Choroid plexus epithelial cell (primary cell): ENCODE measurements at regions not wholly inside any gene's neighbourhood (a gene's known extent, or its start where the extent isn't known, plus 50 kb on each side); places are given as distances from the start of the nearest gene placed in this dataset.

ENCODE experiments used
- DNase-seq: peaks from one replicate; pipeline ENCODE4 v3.0.0-alpha.2; 2010; ENCODE audit warnings: low read depth
- H3K4me3 ChIP-seq: 2 replicates; pipeline ENCODE4 v1.5.1; 2011; ENCODE audit warnings: low read depth, mild to moderate bottlenecking, control low read depth, low read length, moderate library complexity
- TF ChIP-seq, protein P1 (sequence below): conservative IDR thresholded peaks from 2 replicates; pipeline ENCODE4 v1.5.1; 2011; ENCODE audit warnings: low read depth, mild to moderate bottlenecking, control low read depth, inconsistent platforms, low read length, moderate library complexity

DNA sequence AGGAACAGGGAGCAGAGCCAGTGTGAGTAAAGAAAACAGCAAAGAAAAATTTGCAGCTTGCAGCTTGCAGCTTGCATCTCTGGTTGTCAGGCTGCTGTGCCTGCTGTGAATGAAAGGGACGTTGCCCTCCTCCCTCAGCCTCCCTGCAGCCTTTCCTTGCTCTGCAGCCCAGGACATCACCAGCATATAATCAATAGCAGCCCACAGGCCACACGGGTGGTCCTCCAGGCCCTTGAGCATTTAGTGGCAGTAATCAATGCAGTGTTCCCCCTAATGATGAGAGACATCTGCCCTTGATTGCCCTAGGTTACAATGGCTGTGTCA is 122.2 kb upstream of the TACR1 start:
- TF ChIP-seq, protein P1, sequence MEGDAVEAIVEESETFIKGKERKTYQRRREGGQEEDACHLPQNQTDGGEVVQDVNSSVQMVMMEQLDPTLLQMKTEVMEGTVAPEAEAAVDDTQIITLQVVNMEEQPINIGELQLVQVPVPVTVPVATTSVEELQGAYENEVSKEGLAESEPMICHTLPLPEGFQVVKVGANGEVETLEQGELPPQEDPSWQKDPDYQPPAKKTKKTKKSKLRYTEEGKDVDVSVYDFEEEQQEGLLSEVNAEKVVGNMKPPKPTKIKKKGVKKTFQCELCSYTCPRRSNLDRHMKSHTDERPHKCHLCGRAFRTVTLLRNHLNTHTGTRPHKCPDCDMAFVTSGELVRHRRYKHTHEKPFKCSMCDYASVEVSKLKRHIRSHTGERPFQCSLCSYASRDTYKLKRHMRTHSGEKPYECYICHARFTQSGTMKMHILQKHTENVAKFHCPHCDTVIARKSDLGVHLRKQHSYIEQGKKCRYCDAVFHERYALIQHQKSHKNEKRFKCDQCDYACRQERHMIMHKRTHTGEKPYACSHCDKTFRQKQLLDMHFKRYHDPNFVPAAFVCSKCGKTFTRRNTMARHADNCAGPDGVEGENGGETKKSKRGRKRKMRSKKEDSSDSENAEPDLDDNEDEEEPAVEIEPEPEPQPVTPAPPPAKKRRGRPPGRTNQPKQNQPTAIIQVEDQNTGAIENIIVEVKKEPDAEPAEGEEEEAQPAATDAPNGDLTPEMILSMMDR = no peak
- no peak for DNase-seq

DNA sequence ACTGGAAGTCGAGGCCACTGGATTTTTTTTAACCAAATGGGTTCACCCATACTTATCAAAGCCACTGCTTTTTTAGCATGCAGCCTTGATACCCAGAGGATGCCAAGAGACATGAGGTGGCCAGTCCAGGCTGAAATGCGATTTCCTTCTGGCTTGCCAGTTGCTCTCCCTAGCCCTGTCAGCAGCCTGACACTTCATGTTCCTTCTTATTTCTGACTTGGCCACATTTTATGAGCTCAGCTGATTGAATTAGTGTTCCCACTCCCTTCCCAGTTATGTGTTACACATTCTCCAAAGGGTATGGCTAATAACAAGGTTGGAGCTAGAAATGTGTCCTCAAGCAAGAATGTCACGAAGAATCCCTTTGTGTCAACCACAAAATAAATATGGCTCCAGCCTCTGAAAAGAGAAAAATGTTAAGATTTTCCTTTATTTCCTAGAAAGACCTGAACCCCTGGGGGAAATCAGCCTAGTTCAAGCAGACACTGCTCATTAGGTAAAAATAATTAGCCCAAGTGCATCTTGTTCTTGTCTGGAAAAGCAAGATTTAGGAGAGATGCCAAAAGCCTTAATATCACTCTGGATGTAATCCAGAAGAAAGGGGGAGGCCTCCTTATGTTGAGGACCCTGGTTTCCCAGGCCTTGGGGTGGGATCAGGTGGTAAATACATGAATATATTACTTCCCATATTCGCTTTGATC is 121.7 kb upstream of the TACR1 start:
- no peak overlapping the region for H3K4me3 ChIP-seq
- no peak for DNase-seq
- TF ChIP-seq, protein P1 = no peak

More for the DNA sequence above, 122.2 kb upstream of the TACR1 start:
- H3K4me3 ChIP-seq = no peak overlapping the region

DNA sequence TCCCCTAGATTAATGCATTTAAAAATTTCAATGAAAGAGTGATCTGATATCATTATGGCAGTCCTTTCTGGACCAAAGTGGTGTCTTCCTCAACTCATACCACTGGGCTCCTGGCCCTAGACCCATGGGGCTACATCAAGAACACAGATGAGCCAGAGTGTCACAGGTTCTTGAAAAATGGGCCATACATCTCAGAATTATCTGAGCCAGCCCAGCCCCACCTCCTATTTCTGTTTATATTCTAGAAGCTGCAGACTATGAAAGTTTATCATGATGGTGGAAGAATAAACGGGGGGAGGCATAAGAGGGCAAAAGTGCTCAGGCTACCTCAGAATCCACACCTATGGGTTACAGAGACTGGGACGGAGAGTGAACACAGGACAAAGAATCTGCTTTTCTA is 120.6 kb upstream of the TACR1 start:
- no peak for DNase-seq
- TF ChIP-seq, protein P1 = no peak
- no peak overlapping the region for H3K4me3 ChIP-seq

DNA sequence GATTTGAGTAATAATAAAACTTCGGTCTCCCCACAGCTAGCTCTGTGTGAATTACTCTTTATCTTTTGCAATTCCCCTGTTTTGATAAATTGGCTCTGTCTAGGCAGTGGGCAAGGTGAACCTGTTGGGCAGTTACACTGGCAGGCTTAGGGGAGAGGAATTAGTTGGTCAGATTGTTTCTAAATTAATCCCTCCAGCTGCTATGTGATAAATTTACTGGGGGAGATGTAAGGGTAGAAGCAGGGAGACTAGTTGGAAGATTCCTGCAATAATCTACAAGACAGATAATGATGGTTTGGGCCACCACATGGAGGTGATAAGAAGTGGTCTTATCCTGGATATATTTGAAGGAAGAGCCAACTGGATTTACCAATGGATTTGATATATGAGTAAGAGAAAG is 118.5 kb upstream of the TACR1 start:
- TF ChIP-seq, protein P1 = no peak
- no peak for DNase-seq
- no peak overlapping the region for H3K4me3 ChIP-seq

DNA sequence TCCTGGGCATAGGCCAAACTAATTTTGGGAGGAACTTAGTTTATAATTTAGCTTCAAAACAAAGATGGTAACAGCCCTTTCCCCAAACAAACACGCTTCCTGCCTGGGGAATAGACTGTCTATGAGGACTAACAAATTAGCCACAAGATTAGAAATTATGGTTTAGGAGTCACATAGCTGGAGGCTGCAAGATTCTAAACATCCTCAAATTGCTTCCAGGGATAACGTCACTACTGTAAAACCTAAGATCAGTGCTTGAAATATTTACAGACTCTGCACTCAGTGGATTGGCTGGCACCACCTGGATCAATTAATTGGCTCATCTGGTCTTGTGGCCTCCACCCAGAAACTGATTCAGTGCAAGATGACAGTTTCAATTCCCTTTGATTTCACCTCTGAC is 118.0 kb upstream of the TACR1 start:
- no peak overlapping the region for H3K4me3 ChIP-seq
- no peak for DNase-seq
- TF ChIP-seq, protein P1 = no peak

DNA sequence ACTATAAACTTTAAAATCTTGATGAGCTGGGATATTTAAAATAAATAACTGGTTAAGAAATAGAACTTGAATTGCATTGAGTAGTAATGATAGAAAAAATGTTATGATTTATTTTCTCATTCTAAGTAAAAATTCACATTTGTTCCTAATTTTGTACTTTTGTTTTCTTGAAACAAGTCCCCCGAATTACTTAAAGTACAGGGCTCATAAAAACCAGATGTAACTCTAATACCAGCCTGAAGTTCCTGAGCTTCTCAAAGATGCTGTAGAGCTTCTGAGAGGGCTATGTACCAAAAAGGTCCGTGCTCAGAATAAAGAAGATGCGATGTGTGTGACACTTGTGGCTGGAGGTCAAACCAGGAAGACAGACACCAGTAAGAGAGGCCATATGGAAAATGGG is 116.1 kb upstream of the TACR1 start:
- TF ChIP-seq, protein P1 = no peak
- DNase-seq = no peak
- H3K4me3 ChIP-seq = no peak overlapping the region

DNA sequence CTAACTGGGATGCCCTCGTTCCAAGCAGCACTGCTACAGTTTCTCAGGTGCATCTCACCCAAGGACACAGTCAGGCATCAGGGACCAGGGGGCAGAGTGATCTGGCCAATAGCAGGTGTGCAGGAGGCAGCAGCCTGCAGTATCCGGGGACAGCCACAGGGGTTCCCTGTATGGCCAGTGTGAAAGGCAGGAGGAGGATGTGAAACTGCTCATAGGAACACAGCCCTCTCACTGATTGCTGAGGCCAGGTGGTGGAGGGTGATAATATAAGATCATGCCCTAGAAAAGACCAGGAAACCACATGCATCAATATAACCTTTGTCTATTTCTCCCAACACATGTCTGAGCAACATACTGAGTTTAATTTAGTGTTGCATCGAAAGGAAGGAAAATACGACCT is 112.7 kb upstream of the TACR1 start:
- TF ChIP-seq, protein P1 = no peak
- no peak overlapping the region for H3K4me3 ChIP-seq

More for the DNA sequence above, 112.7 kb upstream of the TACR1 start:
- no peak for DNase-seq
